ENCODE measurements at regions not wholly inside any gene's neighbourhood (a gene's known extent, or its start where the extent isn't known, plus 50 kb on each side); places are given as distances from the start of the nearest gene placed in this dataset.
A peak's percentile ranks its signal among the peaks of the same experiment; 100 is the strongest.

DNA sequence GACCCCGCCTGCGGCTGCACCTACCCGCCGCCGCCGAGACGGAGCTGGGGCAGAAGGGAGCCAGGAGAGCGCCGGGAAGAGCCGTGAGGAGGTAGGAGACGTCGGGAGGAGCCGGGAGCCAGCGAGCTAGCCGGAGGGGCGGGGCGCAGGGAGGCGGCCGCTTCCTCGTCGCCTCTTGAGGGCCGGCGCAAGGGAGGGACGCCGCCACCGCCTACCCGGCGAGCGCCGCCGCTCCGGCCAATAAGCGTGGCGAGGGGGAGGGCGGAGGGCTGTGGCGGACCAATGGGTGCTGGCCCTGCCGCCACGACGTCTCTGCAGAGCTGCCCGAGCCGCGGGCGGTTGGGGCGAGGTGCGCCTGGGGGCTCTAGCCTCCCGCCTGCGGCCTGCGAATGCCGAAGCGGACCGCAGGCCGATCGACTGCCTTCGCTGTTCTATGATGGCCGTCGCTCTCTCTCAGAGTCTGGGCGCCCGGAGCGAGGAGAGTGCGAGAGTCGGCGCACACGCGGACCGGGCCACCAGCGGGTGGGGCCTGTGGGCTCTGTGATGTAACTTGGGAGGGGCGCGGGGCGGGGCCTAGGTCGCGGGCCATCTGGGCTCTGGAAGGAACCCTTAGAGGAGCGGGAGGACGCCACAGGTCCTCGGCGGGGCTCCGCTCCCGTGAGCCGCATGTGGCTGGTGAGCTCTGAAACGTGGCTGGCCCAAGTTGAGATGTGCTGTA, 72.7 kb upstream of the MAP4 start (continued):
- no peak for TF ChIP-seq CHD4 (IDR thresholded peaks at IDR 0.05; ENCODE audit: insufficient read depth, insufficient replicate concordance, low read depth, low read length, poor library complexity, severe bottlenecking)
- TF ChIP-seq XRCC4 (IDR thresholded peaks at IDR 0.05; ENCODE audit: extremely low read depth, insufficient read depth, insufficient read length) = no peak
- no peak for TF ChIP-seq MED1 (CRISPR knock-in tag; IDR thresholded peaks at IDR 0.05; ENCODE audit: borderline replicate concordance)
- no peak for TF ChIP-seq ZNF354B (CRISPR knock-in tag; IDR thresholded peaks at IDR 0.05)
- TF ChIP-seq ZNF41 (CRISPR knock-in tag; conservative IDR thresholded peaks at IDR 0.05) = no peak
- TF ChIP-seq, protein P1, sequence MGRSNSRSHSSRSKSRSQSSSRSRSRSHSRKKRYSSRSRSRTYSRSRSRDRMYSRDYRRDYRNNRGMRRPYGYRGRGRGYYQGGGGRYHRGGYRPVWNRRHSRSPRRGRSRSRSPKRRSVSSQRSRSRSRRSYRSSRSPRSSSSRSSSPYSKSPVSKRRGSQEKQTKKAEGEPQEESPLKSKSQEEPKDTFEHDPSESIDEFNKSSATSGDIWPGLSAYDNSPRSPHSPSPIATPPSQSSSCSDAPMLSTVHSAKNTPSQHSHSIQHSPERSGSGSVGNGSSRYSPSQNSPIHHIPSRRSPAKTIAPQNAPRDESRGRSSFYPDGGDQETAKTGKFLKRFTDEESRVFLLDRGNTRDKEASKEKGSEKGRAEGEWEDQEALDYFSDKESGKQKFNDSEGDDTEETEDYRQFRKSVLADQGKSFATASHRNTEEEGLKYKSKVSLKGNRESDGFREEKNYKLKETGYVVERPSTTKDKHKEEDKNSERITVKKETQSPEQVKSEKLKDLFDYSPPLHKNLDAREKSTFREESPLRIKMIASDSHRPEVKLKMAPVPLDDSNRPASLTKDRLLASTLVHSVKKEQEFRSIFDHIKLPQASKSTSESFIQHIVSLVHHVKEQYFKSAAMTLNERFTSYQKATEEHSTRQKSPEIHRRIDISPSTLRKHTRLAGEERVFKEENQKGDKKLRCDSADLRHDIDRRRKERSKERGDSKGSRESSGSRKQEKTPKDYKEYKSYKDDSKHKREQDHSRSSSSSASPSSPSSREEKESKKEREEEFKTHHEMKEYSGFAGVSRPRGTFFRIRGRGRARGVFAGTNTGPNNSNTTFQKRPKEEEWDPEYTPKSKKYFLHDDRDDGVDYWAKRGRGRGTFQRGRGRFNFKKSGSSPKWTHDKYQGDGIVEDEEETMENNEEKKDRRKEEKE (IDR thresholded peaks at IDR 0.05; ENCODE audit: borderline replicate concordance in 1 of 2, control insufficient read depth in 1 of 2, low read depth in 2 of 2, low read length in 1 of 2) = no peak
- no peak for TF ChIP-seq HNRNPK (IDR thresholded peaks at IDR 0.05; ENCODE audit: low read depth, low read length, poor library complexity, severe bottlenecking)
- TF ChIP-seq SMARCE1 (IDR thresholded peaks at IDR 0.05) = no peak
- no peak for TF ChIP-seq ESRRB (CRISPR knock-in tag; IDR thresholded peaks at IDR 0.05; ENCODE audit: borderline replicate concordance)
- no peak for TF ChIP-seq PTBP1 (IDR thresholded peaks at IDR 0.05; ENCODE audit: low read depth, low read length)
- TF ChIP-seq, protein P2, sequence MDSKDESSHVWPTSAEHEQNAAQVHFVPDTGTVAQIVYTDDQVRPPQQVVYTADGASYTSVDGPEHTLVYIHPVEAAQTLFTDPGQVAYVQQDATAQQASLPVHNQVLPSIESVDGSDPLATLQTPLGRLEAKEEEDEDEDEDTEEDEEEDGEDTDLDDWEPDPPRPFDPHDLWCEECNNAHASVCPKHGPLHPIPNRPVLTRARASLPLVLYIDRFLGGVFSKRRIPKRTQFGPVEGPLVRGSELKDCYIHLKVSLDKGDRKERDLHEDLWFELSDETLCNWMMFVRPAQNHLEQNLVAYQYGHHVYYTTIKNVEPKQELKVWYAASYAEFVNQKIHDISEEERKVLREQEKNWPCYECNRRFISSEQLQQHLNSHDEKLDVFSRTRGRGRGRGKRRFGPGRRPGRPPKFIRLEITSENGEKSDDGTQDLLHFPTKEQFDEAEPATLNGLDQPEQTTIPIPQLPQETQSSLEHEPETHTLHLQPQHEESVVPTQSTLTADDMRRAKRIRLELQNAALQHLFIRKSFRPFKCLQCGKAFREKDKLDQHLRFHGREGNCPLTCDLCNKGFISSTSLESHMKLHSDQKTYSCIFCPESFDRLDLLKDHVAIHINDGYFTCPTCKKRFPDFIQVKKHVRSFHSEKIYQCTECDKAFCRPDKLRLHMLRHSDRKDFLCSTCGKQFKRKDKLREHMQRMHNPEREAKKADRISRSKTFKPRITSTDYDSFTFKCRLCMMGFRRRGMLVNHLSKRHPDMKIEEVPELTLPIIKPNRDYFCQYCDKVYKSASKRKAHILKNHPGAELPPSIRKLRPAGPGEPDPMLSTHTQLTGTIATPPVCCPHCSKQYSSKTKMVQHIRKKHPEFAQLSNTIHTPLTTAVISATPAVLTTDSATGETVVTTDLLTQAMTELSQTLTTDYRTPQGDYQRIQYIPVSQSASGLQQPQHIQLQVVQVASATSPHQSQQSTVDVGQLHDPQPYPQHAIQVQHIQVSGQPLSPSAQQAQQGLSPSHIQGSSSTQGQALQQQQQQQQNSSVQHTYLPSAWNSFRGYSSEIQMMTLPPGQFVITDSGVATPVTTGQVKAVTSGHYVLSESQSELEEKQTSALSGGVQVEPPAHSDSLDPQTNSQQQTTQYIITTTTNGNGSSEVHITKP (IDR thresholded peaks at IDR 0.05; ENCODE audit: partially characterized antibody) = peak; percentile 31
- TF ChIP-seq RBM34 (IDR thresholded peaks at IDR 0.05; ENCODE audit: borderline replicate concordance, insufficient read depth, low read length) = peak; percentile 96; the same call in 1 of the 2 replicates
- TF ChIP-seq ZNF239 (CRISPR knock-in tag; IDR thresholded peaks at IDR 0.05) = no peak
- TF ChIP-seq OTX1 (CRISPR knock-in tag; IDR thresholded peaks at IDR 0.05) = 0 out of 2 replicates have a peak, but pooled peaks have one; percentile 41
- peak; percentile 53; the same call in 1 of the 2 replicates for TF ChIP-seq NR3C1 (CRISPR knock-in tag; IDR thresholded peaks at IDR 0.05)
- no peak for TF ChIP-seq ZNF79 (CRISPR knock-in tag; IDR thresholded peaks at IDR 0.05; ENCODE audit: low read depth)
- peak; percentile 89 for TF ChIP-seq TBP (optimal IDR thresholded peaks at IDR 0.05; ENCODE audit: low read depth, low read length)
- peak; percentile 76 for TF ChIP-seq HDAC2 (IDR thresholded peaks at IDR 0.05)
- no peak for TF ChIP-seq KLF16 (IDR thresholded peaks at IDR 0.05)
- TF ChIP-seq DDX20 (tag; IDR thresholded peaks at IDR 0.05; ENCODE audit: low read depth) = no peak
- no peak for TF ChIP-seq POLR3A (IDR thresholded peaks at IDR 0.05; ENCODE audit: borderline replicate concordance, extremely low read depth, insufficient read depth, insufficient read length)
- TF ChIP-seq HDAC6 (IDR thresholded peaks at IDR 0.05; ENCODE audit: low read depth, low read length) = no peak
- TF ChIP-seq TFAM (CRISPR knock-in tag; conservative IDR thresholded peaks at IDR 0.05) = no peak
